HG02678 (cell line): ENCODE measurements at regions not wholly inside any gene's neighbourhood (a gene's known extent, or its start where the extent isn't known, plus 50 kb on each side); places are given as distances from the start of the nearest gene placed in this dataset.

Experiments
- ATAC-seq: cut with Tn5 transposase; IDR thresholded peaks from one replicate; pipeline ENCODE4 v1.9.1; 2021; ENCODE audit warnings: mild to moderate bottlenecking, moderate library complexity; ENCODE audit not compliant: unreplicated experiment

GRCh38 chr19:32138416-32138815, 207.0 kb upstream of the ZNF507 start:
- ATAC-seq = no peak

DNA sequence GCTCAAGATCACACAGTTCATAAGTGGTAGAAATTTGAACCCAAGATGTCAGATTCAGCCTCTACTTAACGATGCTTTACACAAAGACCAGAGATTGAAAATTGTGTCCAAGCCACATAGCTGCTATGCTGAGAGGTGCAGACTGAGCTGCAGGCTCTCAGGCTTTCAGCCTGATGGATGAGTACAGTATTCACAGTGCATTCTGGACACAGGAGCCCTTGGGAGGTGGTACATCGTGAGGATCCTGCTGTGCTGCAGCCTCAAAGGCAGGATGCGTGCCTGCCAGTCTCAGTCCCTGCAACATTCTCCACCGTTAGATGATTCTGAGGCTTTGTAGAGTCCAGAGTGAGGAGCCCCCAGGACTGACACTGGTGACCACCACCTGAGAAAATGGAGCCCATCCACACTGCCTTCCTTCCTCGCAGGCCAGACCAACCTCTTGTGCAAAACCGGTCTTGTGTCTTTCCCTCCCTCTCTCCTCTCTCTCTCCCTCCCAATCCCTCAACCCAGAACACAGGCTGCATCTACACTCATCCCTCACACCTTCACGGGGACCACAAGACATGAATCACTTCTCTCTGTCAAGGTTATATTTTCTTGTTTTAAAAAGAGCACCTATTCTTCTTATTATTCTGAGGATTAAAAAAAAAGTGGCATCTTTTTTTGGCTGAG, 203.4 kb upstream of the ZNF507 start:
- ATAC-seq = no peak

- no peak for ATAC-seq
Observed at GRCh38 chr19:32146664-32147063, 198.7 kb upstream of the ZNF507 start.

GRCh38 chr19:32150605-32151004, 194.8 kb upstream of the ZNF507 start:
- no peak for ATAC-seq

DNA sequence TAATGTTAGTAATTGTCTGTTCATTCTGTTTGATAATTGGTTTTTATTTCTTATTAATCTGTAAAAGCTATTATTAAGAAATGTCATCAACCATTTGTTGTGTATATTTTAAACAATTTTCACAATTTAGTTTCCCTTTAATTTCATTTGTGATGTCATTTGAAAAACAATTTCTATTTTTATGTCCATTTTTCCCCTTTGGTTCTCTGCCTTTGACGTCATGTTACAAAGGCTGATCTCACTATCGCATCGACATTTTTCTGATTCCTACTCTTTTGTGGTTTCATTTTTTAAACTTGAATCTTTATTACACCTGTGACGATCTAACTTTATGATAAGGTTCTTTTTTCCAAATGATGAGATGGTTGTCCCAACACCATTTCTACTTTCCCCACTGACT, 191.0 kb upstream of the ZNF507 start:
- no peak for ATAC-seq

DNA sequence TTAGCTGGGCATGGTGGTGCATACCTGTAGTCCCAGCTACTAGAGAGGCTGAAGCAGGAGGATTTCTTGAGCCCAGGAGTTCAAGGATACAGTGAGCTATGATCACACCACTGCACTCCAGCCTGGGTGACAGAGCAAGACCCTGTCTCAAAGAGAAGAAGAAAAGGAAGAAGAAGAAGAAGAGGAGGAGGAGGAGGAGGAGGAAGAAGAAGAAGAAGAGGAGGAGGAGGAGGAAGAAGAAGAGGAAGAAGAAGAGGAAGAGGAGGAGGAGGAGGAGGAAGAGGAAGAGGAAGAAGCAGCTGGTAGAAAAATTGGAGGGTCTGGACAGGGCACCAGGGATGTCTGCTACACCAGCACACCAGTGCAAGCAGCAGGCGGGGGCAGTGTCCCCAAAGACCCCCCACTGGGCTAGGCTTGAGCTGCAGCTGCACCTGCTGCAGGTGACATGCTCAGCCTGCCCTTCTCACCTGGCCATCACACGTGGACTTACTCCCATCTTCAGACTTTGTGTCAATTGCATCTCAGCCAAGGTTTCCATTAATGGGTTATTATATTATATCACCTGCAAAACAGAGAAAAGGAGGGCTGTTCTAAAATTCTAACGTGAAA, 180.9 kb upstream of the ZNF507 start:
- ATAC-seq = no peak

DNA sequence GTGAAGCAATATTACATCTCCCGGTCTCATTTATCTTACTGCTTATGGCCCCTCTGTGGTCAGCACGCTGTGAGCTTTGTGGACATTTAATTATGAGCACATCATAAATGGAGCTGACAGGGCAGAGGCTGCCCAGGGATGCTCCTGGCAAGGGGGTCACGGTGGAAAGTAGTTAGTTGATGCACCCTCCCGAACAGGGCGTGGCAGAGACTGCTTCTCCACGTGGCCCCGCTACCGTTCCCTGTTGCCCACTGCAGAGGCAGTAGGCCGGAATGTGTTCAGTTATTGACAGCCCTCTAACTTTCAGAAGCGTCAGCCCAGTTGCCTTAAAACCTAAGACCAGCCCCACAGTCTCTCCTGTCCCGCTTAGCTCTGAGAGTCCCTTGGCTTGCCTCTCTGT, 180.3 kb upstream of the ZNF507 start:
- ATAC-seq = no peak

DNA sequence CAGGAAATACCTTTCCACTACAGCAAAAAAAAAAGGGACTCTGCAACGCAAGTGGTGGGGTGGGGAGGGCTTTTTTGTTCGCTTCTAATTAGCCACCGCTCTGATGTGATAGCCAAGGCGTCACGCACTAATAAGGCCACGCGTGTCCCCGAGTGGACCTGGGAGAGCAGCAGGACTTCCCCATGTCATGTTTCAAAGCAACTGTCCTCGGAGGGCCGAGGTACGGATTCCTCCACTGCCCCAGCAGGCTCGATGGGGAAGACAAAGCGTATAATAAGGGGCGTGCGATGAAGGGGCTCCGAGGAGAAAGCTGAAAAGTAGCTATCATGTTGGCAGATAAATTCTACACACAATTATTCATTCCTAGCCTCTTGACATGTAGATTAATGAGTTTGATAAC, 179.7 kb upstream of the ZNF507 start:
- no peak for ATAC-seq

DNA sequence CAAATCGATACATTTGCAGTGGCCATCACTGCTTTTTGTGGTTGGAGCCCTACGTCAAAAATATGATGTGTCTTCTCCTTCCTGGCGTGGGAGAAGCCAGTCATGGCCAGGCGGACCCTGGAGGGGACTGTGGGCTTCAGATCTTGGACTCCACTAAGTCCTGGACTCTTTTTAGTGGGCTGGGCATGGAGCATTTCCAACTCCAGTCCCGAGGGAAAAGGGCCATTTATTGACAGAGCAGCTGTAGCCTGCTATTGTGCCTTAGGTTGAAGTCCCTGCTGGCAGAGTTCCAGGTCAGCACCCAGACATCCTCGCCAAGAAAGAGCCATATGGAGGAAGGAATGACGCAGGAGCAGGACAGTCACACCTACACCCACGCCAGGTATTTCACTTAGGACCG, 179.2 kb upstream of the ZNF507 start:
- no peak for ATAC-seq

GRCh38 chr19:32168111-32168510, 177.3 kb upstream of the ZNF507 start:
- no peak for ATAC-seq

- ATAC-seq = no peak
Observed at GRCh38 chr19:32168606-32169005, 176.8 kb upstream of the ZNF507 start.

DNA sequence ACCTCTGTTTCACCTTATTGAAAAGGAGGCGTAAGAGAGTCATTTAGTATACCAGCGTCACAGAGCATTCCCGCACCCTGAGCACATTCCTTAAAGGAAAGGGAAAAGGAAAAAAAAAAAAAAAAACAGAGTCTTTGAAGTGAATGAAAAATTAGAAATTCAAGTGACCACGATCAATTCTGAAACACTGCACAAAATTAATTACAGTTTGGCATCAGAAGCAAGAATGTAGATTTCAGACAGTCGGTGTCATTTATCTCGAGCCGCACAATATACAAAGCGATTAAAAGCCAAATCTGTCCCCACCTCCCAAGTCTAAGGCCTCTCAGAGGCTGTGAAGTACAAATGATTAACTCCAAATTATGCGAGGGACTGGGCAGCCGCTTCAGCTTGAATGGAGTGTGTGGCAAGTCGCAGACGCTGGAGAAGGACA, 173.7 kb upstream of the ZNF507 start:
- no peak for ATAC-seq

GRCh38 chr19:32172566-32173160, 172.7 kb upstream of the ZNF507 start:
- ATAC-seq = no peak

DNA sequence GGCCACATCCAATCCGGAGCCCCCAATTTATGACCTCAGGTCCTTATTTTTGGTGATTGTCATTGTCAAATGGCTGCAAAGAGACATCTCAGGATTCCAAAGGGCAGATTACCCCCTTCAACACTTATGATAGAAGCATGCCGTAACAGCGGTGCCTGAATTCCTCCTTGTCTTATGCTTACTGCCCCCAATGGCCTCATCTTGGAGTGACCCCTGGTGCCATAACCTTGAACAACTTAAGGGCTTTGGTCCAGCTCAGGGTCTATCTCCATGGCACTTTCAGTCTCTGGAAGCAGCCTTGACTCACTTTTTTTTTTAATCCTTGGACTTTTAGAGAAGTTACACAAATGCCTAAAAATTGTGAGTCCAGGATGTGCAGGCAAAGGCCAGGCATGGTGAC, 171.6 kb upstream of the ZNF507 start:
- ATAC-seq = no peak

GRCh38 chr19:32174386-32175113, 170.9 kb upstream of the ZNF507 start:
- ATAC-seq = no peak

DNA sequence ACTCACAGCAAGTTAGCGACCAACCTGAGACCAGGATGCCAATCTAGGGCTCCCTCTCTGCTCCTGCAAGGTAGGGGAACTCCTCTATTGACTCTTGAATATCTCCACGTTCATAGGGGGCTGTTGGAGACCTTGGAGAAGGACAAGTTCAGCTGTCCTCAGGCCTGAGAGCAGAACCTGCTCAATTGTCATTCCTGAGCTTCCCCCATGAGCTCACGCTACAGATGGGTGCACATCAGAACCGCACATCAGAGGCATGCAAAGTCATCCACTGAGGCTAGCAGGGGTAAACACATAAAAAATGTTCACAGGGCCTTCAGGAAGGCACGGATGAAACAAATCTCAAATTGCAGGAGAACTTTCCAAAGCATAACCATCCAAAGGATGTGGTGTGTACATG, 168.8 kb upstream of the ZNF507 start:
- no peak for ATAC-seq

DNA sequence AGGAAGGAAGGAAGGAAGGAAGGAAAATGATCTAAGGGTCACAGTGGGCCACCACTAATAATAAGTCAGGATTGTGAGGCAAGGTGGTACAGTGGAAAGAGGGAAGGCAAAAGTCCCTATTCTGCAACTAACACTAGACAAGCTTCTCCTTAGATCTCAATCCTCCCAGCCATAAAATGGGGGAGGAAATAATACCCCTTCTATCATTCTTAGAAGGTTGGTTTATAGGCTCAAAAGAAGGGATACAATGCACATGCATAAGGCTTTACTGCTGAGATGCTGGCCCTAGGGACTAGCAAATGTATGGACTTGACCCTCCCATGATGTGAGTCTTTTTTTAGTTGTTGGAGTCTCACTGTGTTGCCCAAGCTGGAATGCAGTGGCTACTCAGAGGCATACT, 167.7 kb upstream of the ZNF507 start:
- ATAC-seq = no peak

DNA sequence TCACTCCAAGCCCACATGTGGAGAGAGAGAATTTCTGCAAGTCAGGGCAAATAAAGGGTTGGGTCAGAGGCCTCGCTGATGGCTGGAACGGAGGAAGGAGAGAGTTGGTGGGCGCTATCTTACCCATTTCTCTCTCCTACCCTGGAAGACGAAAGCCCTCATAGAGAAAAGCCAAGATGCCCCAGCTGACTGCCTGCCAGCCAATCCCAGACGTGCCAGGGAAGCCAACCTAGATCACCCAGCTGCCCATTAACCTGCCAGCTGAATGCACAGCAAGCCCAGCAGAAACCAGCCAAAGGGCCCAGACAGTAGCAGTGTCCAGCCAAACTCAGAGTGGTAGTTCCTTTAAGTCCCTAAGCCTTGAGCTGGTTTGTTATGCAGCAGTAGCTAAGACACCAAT, 167.0 kb upstream of the ZNF507 start:
- no peak for ATAC-seq

DNA sequence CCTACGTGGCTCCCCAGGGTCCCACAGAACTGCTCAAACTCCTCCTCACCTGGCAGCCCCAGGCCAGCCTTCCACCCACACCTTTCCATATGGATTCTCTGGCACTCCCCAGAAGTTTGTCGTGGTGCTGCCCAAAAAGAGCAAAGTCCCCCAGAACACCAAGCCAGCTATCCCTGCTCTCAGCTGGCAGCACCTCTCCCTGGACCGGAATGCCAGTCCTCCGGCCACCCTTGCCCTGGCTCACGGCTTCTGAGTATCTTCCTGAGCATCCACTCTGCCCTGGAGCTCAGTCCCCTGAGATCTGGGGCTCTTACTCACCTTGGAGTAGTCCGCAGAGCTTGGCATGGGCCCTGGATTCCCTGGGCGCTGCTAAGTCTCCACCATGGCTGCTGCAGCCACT, 166.5 kb upstream of the ZNF507 start:
- no peak for ATAC-seq

DNA sequence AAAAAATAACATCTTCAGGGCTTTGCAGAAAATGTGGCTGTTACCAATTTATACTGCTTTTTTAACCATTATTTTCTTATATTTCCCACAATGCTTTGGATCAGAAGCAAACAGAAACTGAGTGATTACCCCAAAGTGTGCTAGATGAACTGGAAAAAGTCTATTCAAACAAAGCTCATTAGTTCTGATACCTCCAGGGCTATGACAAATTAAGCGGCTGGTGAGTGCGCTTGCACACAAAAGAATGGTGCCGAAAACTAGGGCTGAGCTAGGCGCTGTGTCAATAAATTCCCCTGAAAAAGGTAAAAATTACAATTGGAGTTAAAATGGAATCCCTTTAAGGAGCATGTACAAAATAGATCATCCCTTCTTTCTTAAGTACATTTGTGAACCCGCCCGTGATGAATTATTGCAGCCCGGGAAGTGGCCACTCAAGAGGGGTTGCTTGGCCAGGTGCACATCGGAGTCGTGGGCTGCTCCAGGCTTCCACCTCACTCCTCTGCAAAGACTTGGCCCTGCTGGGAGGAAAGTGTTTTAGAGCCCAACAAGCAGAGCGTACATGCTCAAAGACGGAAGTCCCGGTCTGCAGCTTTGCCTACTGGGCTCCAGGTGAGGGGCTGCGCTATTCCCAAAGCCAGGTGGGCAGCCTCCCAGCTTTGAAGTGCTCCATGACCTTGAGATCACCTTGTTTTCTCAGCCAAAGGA, 164.0 kb upstream of the ZNF507 start:
- ATAC-seq = no peak
